DMS114 treated with DMSO at 0.1 percent for 48 hours (cell line): ENCODE measurements at regions not wholly inside any gene's neighbourhood (a gene's known extent, or its start where the extent isn't known, plus 50 kb on each side); places are given as distances from the start of the nearest gene placed in this dataset.
"Not testable (repeated sequence)": the region's sequence is repeated elsewhere in the genome, so short reads cannot be mapped to it uniquely, and the experiment has no call there.

ENCODE experiments used
- DNase-seq: peaks from one replicate; lab custom pipeline; 2025; ENCODE audit not compliant: unreplicated experiment; lab: John Stamatoyannopoulos, UW

DNA sequence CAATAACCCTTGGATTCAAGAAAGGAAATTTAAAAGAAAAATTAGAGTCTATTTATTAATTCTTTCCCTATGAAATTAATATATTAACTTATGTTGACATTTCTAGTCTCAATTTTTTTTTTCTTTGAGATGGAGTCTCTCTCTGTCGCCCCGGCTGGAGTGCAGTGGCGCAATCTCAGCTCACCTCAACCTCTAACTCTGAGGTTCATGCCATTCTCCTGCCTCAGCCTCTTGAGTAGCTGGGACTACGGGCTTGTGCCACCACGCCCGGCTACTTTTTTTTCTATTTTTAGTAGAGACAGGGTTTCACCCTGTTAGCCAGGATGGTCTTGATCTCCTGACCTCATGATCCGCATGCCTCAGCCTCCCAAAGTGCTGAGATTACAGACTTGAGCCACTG, 411.7 kb upstream of the GRAMD2B start:
- not testable (repeated sequence) for DNase-seq

DNA sequence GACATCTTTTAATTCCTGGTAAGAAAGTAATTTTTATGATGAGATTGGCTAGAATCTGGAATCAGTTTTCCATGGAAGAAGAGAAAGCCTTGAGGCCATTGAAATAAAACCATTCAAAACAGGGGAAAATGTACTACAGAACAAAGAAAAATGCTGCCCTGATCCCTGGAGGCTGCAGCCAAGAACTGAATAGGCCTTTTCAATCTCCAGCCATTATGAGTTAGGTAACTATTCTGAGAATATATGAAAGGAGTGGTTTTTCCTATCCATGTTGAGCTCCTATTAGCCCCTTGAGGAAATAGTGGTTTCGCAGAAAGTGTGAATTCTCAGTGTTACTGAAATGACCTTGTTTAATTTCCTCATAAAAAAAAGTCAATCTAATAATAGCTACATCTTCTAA, 408.5 kb upstream of the GRAMD2B start:
- DNase-seq = no peak

DNA sequence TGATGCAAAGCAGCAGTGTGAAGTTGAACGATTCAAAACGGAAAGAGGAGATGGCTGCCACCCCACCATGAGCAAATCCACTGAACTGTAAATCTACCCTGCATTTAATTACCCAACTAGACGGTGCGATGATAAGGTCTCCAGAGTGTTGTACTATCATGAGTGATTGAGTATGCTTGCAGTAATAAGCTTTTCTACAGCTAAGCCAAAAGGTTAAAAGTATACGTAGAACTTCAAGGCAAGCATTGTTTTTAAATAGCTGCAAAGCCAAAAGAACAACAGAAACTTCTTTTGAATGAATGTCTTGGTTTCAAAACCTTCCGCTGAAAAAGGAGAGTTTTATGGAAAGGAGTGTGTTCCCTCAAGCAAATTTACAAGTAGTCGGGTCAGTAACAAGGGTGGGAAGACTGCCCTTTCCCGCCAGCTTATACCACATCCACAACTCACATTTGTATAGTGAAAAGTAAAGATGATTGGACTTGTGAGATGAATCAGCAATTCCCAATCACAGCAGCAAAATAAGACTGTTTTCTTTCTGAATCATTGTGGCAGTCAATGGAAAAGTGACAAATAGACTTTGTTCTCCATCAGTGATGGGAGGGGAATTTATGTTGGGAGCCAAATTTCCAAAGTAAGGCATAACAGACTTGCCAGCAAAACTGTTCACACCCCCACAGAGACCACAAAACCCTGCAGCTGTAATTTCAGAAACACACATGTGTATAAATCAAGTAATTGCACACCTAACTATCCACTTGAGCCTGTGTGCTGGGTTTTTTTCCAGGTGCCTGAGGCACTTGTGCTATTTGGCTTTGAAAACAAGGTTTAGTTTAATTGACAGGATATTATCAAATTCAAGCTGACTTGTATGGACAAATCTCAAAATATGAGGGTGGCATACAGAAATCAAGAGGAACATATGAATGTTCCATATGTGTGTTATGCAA, 407.7 kb upstream of the GRAMD2B start:
- peak; percentile 83 for DNase-seq

DNA sequence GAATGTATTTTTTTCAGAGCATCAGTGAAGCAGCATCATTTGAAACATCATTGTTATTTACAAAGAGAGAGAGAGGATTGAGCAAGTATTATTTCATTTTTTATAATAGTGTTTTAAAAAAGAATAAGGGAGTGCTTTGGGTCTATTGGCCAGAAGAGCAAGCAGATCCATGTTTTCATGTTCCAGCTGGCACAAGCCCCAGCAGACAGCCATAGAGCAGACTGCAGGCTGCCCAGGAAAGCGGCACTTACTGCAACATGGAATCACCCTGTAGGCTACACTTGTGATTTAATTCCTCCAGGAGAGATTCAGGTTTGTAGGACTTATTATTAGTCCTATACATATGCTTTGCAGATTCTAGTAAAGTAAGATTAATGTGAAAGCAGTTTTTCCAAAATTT, 407.0 kb upstream of the GRAMD2B start:
- no peak for DNase-seq

DNA sequence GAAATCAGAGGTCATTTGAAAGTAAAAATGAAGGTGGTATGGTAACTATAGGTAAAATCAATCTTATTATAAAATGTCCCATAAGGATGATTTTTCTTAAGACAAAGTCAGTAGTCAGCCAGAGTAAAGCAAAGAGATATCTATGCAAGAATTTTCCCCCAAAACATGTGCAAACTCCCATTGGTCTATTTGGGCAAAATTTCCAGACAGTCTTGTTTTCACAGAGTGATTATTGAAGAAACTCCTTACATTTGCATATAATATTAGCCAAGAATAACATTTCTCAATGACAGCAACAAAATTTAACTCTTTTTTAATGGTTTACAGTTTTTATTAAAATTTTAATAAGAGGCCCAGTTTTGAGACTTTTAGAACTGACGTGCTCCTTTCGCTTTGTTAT, 406.1 kb upstream of the GRAMD2B start:
- DNase-seq = no peak

DNA sequence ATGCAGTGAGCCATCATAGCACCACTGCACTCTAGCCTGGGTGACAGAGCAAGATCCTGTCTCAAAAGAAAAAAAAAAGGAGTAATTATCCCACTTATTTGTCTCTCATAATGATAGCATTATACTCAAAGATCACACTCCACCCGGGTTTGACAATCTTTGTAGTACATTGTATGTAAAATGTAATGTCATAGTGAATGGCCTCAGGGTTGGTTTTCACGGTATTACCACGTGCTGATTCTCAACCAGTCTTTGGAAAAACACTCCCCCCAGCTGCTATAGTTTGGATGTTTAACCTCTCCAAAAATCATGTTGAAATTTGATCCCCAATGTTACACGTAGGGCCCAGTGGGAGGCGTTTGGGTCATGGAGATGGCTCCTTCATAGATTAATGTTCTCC, 402.4 kb upstream of the GRAMD2B start:
- no peak for DNase-seq

DNA sequence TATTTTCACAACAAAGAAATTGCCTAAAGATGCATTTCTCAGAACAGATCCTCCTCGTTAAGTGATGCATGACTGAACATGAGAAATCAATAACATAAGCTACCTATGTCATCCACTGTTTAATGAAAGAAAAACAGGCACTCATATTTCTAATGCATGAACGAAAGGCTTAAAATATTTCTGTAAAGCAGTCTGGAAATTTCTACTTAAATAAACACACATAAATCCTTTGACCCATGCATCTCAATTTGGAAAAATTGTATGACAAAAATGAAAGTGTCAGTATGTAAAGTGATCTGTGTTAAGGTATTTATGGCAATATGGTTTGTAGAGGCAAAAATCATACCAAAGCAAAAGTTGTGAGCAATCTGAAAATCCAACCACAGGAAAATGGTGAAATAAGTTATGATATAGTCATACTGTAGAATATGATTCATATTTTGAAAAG, 399.2 kb upstream of the GRAMD2B start:
- peak; percentile 47 for DNase-seq

DNA sequence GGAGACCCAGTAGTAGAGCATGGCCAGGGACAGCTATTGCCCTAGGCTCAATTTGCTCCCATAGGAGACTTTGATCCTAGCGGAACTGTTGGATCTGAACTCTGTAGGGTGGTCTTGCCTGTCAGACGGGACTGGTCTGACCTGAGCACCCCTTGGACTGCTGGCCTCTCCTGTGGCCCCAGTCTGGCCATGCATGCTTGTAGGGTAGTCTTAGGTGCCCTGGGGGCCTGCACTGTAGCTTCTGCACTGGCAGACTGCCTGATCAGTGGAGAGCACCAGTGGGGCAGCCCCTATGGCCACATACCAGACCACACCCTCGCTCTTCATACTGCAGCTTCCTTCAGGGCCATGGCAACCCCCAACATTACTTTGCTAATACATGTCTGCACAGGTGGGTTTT, 396.1 kb upstream of the GRAMD2B start:
- no peak for DNase-seq

DNA sequence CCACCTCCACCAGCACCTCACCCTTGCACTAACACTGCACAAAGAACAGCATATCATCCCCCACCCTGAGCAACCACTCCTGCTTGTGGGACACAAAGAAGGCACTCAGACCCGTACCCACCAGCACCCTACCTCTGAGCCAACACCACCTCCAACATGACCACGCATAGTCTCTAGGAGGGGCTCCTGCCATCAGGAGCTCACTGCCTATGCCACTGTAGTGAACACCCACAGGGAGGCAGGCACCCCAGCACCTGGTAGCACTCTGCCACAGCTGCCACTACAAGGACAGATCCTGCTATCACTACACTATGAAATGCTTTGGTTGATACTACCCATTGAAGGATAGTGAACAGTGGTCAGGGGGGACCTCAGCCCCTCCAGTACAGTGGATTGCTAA, 395.6 kb upstream of the GRAMD2B start:
- no peak for DNase-seq

DNA sequence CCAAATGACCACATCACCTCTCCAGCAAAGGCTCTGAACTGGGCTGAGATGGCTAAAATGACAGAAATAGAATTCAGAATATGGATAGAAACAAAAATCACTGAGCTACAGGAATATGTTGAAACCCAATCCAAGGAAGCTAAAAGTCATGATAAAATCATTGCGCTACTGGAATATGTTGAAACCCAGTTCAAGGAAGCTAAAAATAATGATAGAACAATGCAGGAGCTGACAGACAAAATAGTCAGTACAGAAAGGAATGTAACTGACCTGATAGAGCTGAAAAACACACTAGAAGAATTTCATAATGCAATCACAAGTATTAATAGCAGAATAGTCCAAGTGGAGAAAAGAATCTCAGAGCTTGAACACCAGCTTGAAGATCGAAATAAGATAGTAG, 394.9 kb upstream of the GRAMD2B start:
- DNase-seq = no peak

DNA sequence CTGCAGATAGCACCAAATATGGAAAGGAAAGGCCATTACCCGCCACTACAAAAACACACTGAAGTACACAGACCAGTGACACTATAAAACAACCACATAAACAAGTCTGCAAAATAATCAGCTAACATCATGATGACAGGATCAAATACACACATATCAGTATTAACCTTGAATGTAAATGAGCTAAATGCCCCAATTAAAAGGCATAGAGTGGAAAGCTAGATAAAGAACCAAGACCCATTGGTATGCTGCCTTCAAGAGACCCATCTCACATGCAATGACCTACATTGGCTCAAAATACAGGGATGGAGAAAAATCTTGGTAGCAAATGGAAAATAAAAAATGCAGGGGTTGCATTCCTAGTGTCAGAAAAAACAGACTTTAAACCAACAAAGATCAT, 393.9 kb upstream of the GRAMD2B start:
- DNase-seq = not testable (repeated sequence)

DNA sequence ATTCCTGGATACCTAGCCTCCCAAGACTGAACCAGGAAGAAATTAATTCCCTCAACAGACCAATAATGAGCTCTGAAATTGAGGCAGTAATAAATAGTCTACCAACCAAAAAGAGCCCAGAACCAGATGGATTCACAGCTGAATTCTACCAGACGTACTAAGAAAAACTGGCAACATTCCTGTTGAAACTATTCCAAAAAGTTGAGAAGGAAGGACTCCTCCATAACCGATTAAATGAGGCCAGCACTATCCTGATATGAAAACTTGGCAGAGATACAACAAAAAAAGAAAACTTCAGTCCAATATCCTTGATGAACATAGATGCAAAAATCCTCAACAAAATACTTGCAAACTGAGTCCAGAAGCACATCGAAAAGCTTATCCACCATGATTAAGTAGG, 392.5 kb upstream of the GRAMD2B start:
- no peak for DNase-seq

DNA sequence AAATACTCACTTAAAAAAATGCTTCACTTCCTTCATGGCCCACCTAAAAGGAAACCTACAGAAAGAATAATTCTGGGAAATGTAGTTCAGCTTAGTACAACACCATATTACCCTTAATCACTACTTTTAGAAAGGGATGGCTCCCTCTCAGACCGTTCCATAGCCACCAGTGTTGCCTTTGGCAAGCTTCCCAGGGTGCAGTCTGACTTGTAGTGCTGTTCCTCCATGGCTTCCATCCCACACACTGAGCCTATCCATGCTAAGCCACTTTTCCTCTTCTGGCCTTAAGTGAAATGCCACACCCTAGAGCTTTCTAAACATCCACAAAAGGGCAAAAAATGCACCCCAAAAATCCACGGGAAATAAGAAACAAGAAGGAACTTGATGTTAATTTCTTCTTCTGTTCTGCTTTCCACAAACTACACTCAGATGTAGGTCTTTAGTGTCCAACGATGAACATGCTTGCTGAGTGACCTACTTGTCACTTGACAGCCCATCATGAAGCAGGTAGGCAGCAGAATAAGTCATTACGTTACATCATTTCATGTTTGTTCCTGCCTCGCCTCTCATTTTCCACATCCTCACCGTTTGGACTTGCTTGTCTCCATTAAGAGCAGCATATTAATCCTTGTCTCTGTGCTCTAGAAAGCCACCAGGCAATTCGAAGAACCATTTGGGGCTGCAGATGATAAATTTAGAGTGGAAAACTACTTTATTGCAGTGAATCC, 391.1 kb upstream of the GRAMD2B start:
- no peak for DNase-seq

DNA sequence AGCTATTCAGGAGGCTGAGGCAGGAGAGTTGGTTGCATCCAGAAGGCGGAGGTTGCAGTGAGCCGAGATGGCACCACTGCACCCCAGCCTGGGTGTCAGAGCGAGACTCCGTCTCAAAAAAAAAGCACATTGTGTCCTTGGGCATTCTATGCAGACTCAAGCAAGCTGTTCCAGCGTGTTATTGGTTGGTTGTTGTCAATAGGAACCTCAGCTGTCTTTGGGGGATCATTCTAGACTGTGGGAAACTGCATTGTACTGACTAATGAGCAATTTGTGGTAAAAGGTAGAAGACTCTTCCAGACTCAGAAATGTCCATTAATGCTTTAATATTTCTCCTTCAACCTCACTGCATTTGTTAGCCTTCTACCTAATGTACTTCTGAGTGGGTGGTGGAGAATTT, 379.5 kb upstream of the GRAMD2B start:
- no peak for DNase-seq

DNA sequence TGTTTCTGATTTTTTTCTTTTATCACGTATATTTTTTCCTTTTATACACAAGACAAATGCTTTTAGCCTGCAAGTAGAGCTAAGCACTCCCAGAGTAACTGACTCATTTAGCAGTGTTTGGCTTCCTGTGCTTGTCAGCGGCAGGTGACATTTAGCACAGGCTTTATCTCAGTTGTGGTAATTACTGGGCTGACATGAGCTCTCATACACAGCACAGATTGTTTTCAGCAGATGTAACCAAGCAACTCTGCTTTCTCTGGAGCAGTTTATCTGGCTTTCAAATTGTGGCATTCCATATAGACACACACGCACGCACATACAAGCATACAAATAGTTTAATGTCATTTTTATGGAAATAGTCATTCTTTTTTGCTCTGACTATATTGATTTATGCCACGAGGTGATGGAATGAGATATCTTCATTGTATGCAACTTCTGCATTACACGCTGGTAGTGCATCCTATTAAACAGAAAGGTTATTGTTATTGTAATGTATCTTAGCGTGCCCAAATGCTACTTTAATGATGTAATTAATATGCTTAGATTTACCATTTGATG, 379.0 kb upstream of the GRAMD2B start:
- DNase-seq = peak; percentile 48

DNA sequence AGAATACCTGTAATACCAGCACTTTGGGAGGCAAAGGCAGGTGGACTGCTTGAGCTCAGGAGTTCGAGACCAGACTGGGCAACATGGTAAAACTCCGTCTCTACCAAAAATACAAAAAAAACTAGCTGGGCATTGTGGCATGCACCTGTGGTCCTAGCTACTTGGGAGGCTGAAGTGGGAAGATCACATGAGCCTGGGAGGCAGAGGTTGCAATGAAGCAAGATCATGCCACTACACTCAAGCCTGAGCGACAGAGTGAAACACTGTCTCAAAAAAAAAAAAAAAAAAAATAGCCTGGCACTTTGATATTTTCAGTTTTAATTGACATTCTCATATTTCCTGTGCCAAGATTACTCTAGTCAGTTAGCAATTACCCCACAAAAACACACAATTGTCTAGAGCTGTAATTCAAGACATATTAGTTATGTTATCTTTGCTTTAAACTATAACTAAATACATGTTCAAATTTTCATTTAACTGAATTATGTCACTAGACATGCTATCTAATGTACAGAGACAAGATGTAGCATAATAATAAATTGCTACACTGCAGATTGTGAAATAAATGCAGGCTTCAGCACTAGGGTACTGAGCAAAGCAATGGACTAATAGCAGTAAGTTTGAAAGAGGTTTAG, 378.2 kb upstream of the GRAMD2B start:
- no peak for DNase-seq

DNA sequence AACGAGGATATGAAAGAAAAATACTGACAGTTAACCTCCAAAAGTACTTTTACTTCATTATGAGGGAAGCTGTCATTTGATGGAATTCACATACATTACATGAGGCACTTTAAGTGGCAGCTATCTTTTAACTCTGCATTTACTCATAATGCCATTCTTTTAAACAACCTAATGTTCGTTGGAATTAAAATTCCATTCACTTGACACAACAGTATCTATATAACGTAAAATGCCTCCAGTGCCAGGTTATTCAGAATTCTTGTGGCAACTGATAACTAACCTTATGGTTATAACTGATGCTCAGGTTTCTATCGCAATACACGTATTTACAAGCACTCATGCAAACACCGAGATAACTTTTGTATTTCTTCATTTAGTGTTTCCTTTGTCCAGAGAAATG, 376.9 kb upstream of the GRAMD2B start:
- peak; percentile 82 for DNase-seq

DNA sequence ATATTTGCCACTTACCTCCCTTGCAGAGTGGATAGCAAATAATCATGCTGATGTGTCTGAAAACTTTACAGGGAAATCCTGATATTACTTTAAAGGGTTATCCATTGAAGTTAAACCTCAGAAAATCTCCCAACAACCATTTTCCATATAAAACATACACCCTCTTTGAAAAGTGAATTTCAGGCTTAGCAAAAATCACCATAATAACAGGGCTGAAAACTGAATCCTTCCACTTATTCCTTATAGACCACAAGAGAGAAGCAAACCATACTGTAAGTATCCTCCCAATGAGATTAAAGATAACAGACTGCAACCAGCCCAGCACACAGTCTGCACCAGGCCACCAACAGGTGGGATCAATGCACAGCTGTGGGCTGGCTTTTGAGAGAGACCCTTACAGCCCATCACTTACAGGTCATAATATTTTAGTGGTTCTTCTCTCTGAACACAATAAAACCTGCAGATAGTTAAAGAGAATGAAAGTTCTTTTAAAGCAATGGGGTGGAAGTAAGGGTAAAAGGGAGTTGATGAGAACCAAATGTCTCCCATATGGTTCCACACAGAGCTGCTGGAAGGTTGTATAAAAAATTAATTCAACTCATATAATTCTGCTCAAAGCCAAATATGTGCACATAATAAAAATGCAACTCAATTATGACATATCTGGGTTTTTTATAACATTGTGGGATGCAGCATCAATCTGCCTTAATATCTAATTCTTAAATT, 376.2 kb upstream of the GRAMD2B start:
- no peak for DNase-seq

DNA sequence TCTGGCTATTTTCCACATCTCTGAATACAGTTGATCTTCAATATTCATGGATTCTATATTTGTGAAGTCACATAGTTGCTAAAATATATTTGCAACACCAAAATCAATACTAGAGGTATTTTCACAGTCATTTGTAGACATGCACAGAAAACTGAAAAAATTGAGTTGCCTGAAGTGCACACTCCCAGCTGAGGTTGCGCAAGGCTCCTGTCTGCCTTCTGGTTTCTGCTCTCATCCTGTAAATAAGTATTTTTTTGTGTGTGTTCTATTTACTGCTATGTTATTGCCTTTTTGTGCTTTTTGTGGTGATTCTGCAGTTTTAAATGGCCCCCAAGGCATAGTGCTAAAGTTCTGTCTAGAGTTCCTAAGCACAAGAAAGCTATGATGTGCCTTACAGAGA, 371.1 kb upstream of the GRAMD2B start:
- no peak for DNase-seq

DNA sequence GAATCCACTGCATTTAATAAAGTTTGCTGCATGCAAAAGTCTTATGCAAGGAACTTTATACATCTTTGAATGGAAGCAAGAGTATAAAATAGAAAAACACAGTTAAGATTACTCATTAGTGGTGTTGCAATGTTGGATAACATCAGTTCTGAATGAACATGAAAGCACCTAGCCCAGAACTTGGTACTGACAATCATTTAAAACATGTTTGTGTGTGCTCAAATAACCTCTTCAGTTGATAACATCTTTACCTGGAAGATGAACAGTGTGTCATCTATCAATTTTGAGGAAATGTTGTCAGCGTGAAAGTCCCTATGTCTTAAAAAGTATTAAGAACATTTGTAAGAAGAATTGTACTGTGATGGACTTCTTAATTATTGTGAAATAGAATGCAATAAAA, 370.4 kb upstream of the GRAMD2B start:
- no peak for DNase-seq

DNA sequence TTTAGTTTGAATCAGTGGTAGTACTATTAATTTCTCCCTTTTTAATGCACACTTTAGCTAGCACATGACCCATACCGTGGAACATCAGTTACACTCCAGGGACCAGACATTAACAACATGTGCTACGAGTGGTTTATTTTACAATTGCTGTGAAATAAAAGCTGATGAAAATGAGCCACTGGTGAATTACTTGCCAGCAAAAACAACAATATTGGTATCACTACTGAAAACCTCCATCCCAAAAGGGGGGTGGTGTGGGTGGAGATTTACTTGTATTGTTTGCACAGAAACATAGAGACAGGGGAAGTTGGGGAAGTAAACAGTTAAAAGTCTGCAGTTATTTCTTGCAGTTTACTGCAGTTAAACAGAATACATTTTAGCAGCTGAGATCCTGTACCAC, 369.6 kb upstream of the GRAMD2B start:
- no peak for DNase-seq
